HCT116 (cell line): ENCODE measurements at regions not wholly inside any gene's neighbourhood (a gene's known extent, or its start where the extent isn't known, plus 50 kb on each side); places are given as distances from the start of the nearest gene placed in this dataset.
A peak's percentile ranks its signal among the peaks of the same experiment; 100 is the strongest.

Source experiments
- ATAC-seq: fragments of 200-7000 bp; cut with Tn5 transposase; 2 replicates; pipeline ENCODE4 v1.9.1; 2020; ENCODE audit warnings: mild to moderate bottlenecking, moderate library complexity
- BruUV-seq: library from RNA; stranded (reverse); fragments of 400-500 nt; replicated peaks from 2 replicates; lab custom pipeline; 2021; lab: Mats Ljungman, UMichigan
- CTCF ChIA-PET: fragments of 300-600 bp; sonication (Branson Sonifier 250); formaldehyde crosslinking; loops from one replicate; lab custom pipeline; 2021; ENCODE audit warnings: antibody characterized with exemption; lab: Charles Lee
- POLR2A ChIA-PET: fragments of 300-600, 350-600 bp; sonication (Branson Sonifier 250); formaldehyde crosslinking; loops from one replicate; lab custom pipeline; 2021; ENCODE audit warnings: antibody characterized with exemption; lab: Charles Lee
- RAD21 ChIA-PET, 2 experiments: fragments of 300-600 bp; sonication (Branson Sonifier 250); formaldehyde crosslinking; loops; one replicate each; lab custom pipeline; 2023; ENCODE audit warnings: low total read pairs in 2 of 2; ENCODE audit not compliant: uncharacterized antibody in 2 of 2, unreplicated experiment in 2 of 2, low non-redundant PET in 1 of 2; lab: Charles Lee
- DNase-seq: peaks from one replicate; pipeline ENCODE4 v3.0.0-alpha.2; 2010; ENCODE audit warnings: low read depth, low spot score
- H2AFZ ChIP-seq: fragments of 200-600 bp; shearing (Covaris generic), sonication (generic); 2 replicates; pipeline ENCODE4 v1.6.1; 2017; ENCODE audit warnings: low read depth, mixed run types, mixed read lengths, antibody characterized with exemption, low read length; ENCODE audit not compliant: poor library complexity, severe bottlenecking
- H3K27ac ChIP-seq: 2 replicates; pipeline ENCODE4 v1.5.1; 2012; ENCODE audit warnings: low read depth, low read length
- H3K27me3 ChIP-seq: fragments of 200-600 bp; sonication (generic); 2 replicates; pipeline ENCODE4 v1.6.1; 2016; ENCODE audit warnings: mixed run types, low read length, mixed read lengths; ENCODE audit not compliant: insufficient read depth
- H3K36me3 ChIP-seq, 2 experiments: fragments of 200-500 bp in 1 of 2; fragments of 200-600 bp in 1 of 2; sonication (Bioruptor generic) in 1 of 2; sonication (generic) in 1 of 2; 2 replicates each; pipeline versions ENCODE4 v1.5.1 to v1.6.1; 2014 to 2016; ENCODE audit warnings: low read length in 2 of 2, inconsistent platforms in 1 of 2, mixed read lengths in 1 of 2, mixed run types in 1 of 2; ENCODE audit not compliant: insufficient read depth in 2 of 2, control insufficient read depth in 1 of 2
- H3K4me1 ChIP-seq, 2 experiments: fragments of 200-600 bp in 1 of 2; sonication (generic) in 1 of 2; 2 replicates each; pipeline versions ENCODE4 v1.5.1 to v1.6.1; 2012 to 2017; ENCODE audit warnings: low read length in 2 of 2, inconsistent platforms in 1 of 2, mild to moderate bottlenecking in 1 of 2, mixed read lengths in 1 of 2, mixed run types in 1 of 2, moderate library complexity in 1 of 2; ENCODE audit not compliant: insufficient read depth in 2 of 2, control insufficient read depth in 1 of 2
- H3K4me2 ChIP-seq: fragments of 200-600 bp; sonication (generic); 2 replicates; pipeline ENCODE4 v1.6.1; 2017; ENCODE audit warnings: mixed run types, low read length, mixed read lengths
- H3K4me3 ChIP-seq, 2 experiments: fragments of 200-600 bp in 1 of 2; sonication (generic) in 1 of 2; replicated peaks in 1 of 2; 2 replicates each; pipeline ENCODE4 v1.5.1; 2011 to 2016; ENCODE audit warnings: low read length in 2 of 2, control low read depth in 1 of 2, low read depth in 1 of 2, mild to moderate bottlenecking in 1 of 2, mixed read lengths in 1 of 2, mixed run types in 1 of 2
- H3K79me2 ChIP-seq: fragments of 200-600 bp; sonication (generic); 2 replicates; pipeline ENCODE4 v1.6.1; 2017; ENCODE audit warnings: mild to moderate bottlenecking, mixed run types, low read length, moderate library complexity, mixed read lengths; ENCODE audit not compliant: insufficient read depth
- H3K9ac ChIP-seq: fragments of 200-600 bp; sonication (generic); 2 replicates; pipeline ENCODE4 v1.6.1; 2016; ENCODE audit warnings: low read length, mixed read lengths
- H3K9me2 ChIP-seq: fragments of 200-600 bp; sonication (generic), shearing (Covaris generic); 2 replicates; pipeline ENCODE4 v1.6.1; 2017; ENCODE audit warnings: mixed run types, mild to moderate bottlenecking, moderate library complexity; ENCODE audit not compliant: insufficient read depth
- H3K9me3 ChIP-seq, 2 experiments: fragments of 200-500 bp in 1 of 2; fragments of 200-600 bp in 1 of 2; sonication (Bioruptor generic) in 1 of 2; sonication (generic) in 1 of 2; 2 replicates each; pipeline ENCODE4 v1.6.1; 2014 to 2017; ENCODE audit warnings: low read length in 2 of 2, mixed read lengths in 2 of 2, inconsistent platforms in 1 of 2, low read depth in 1 of 2, mild to moderate bottlenecking in 1 of 2, mixed run types in 1 of 2, moderate library complexity in 1 of 2; ENCODE audit not compliant: control insufficient read depth in 1 of 2, insufficient read depth in 1 of 2
- H4K20me1 ChIP-seq: fragments of 200-600 bp; sonication (generic), shearing (Covaris generic); 2 replicates; pipeline ENCODE4 v1.6.1; 2017; ENCODE audit warnings: mixed run types, mild to moderate bottlenecking, moderate library complexity; ENCODE audit not compliant: insufficient read depth
- CEBPB ChIP-seq: IDR thresholded peaks from 2 replicates; pipeline ENCODE4 v1.6.1; 2012; ENCODE audit warnings: low read depth
- JUND ChIP-seq: IDR thresholded peaks from 2 replicates; pipeline ENCODE4 v1.6.1; 2012
- MAX ChIP-seq: IDR thresholded peaks from 2 replicates; pipeline ENCODE4 v1.6.1; 2012
- POLR2A ChIP-seq: IDR thresholded peaks from 2 replicates; pipeline ENCODE4 v1.7.0; 2011; ENCODE audit warnings: borderline replicate concordance; ENCODE audit not compliant: insufficient read depth, insufficient read length; ENCODE audit errors: extremely low read depth
- REST ChIP-seq: IDR thresholded peaks from 2 replicates; pipeline ENCODE4 v1.6.1; 2012; ENCODE audit warnings: low read depth
- SIN3A ChIP-seq: IDR thresholded peaks from 2 replicates; pipeline ENCODE4 v1.6.1; 2012; ENCODE audit warnings: low read depth
- ZBTB33 ChIP-seq: IDR thresholded peaks from 2 replicates; pipeline ENCODE4 v1.6.1; 2011; ENCODE audit warnings: mild to moderate bottlenecking, low read length, moderate library complexity; ENCODE audit not compliant: insufficient replicate concordance; ENCODE audit errors: extremely low read depth
- ZNF274 ChIP-seq: fragments of 200-500 bp; sonication (Bioruptor generic); IDR thresholded peaks from 2 replicates; pipeline ENCODE4 v1.6.1; 2014; ENCODE audit warnings: mild to moderate bottlenecking, low read depth, low read length, inconsistent platforms
- intact Hi-C: fragments of 100-400 bp; cut with micrococcal nuclease; formaldehyde crosslinking; loops from 2 replicates; pipeline ENCODE4 v1.10.0; 2022

- Histone ChIP-seq H2AFZ (no peak overlapping the region), H4K20me1 (no peaks in the 10 kb centered on the region), H3K4me3 (no peak overlapping the region), H3K27ac (no peak overlapping the region), H3K27me3 (no peaks in the 10 kb centered on the region), H3K4me2 (no peak overlapping the region), H3K36me3 (no peaks in the 10 kb centered on the region), H3K9me3 (no peaks in the 10 kb centered on the region), H3K4me1 (no peaks in the 10 kb centered on the region), H3K9me2 (no peaks in the 10 kb centered on the region), H3K79me2 (no peaks in the 10 kb centered on the region), H3K9ac (no peak overlapping the region)
- no peak for DNase-seq
- CTCF ChIA-PET, result no interaction called here
- RAD21 ChIA-PET, result no interaction called here
- POLR2A ChIA-PET, result interaction anchor here (0.7 kb wide), 1 partner anchor 87 kb away, joined by 3 read pairs; no protein-coding TSS in a partner anchor
- no peak for TF ChIP-seq MAX
- no peak for TF ChIP-seq SIN3A
- no peak for TF ChIP-seq ZNF274
- no peak for TF ChIP-seq POLR2A
- TF ChIP-seq CEBPB, result peak; percentile 49; the same call in 1 of the 2 replicates
- TF ChIP-seq REST, result no peak
- TF ChIP-seq JUND, result no peak
- TF ChIP-seq ZBTB33, result no peak
- no TSS peak for BruUV-seq
- intact Hi-C loops, result no loop called here
- no peak for ATAC-seq
These were observed 187.8 kb downstream of the FTCDNL1 start for GRCh38 chr2:199663157-199663556.
